GM12891 (cell line): ENCODE measurements at regions not wholly inside any gene's neighbourhood (a gene's known extent, or its start where the extent isn't known, plus 50 kb on each side); places are given as distances from the start of the nearest gene placed in this dataset.

Experiments used
- POLR2A ChIP-seq: IDR thresholded peaks from 2 replicates; pipeline ENCODE4 v1.6.1; 2011; ENCODE audit warnings: low read depth, low read length, control low read depth
- TAF1 ChIP-seq: IDR thresholded peaks from 2 replicates; pipeline ENCODE4 v1.6.1; 2011; ENCODE audit warnings: low read depth, low read length, control low read depth

DNA sequence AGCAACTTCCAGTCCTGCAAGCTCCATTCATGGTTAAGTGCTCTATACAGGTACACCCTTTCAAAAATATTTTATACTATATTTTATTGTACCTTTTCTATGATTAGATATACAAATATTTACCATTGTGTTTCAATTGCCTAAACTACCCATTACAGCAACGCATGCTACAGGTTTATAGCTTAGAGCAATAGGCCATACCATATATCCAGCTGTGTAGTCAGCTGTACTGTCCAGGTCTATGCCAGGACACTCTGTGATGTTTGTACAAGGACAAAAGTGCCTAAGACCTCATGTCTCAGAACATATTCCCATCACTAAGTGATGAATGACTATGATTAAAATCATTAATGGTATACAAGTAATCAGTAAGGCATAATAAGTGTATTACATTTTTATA, 368.7 kb downstream of the CMPK2 start:
- TF ChIP-seq TAF1 (no peak), POLR2A (no peak)
